ENCODE measurements at regions not wholly inside any gene's neighbourhood (a gene's known extent, or its start where the extent isn't known, plus 50 kb on each side); places are given as distances from the start of the nearest gene placed in this dataset.

- no peak for TF ChIP-seq CTCF (IDR thresholded peaks at IDR 0.05)
- intact Hi-C loops (cut with DNase I, micrococcal nuclease): no loop called here
- no peak overlapping the region for H3K4me3 ChIP-seq
- ATAC-seq (peak; percentile 42), DNase-seq (no peak)
- no peaks in the 10 kb centered on the region for H3K4me1 ChIP-seq (ENCODE audit: low read depth)
- H3K9me3 ChIP-seq: no peaks in the 10 kb centered on the region
- no peaks in the 10 kb centered on the region for H3K36me3 ChIP-seq (ENCODE audit: low read depth)
Measured at GRCh38 chr6:63521475-63522210, 50.6 kb upstream of the LOC128125822 start.
